VCaP (cell line): ENCODE measurements at regions not wholly inside any gene's neighbourhood (a gene's known extent, or its start where the extent isn't known, plus 50 kb on each side); places are given as distances from the start of the nearest gene placed in this dataset.

Experiments used
- H3K27ac ChIP-seq: fragments of 450-650 bp; 2 replicates; pipeline ENCODE4 v1.5.1; 2017
- TF ChIP-seq, protein P1 (sequence below): fragments of 450-650 bp; conservative IDR thresholded peaks from 2 replicates; pipeline ENCODE4 v1.5.1; 2017; ENCODE audit warnings: mild to moderate bottlenecking, moderate library complexity

DNA sequence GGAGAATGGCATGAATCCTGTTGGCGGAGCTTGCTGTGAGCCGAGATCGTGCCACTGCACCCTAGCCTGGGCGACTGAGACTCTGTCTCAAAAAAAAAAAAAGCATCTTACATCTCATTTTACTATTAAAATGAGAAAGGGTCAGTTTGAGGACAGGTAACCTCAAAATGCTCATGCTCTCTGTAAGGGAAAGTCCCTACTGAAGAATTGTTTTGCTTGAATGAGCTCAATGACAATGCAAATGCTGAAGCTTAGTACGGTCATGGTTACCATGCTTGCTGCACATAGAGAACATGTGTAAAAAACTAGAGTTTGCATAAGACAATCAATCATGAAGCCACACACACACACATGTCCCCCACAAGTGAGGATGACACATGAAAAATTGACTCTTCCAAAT lies 541.8 kb upstream of the AMELY start:
- TF ChIP-seq, protein P1, sequence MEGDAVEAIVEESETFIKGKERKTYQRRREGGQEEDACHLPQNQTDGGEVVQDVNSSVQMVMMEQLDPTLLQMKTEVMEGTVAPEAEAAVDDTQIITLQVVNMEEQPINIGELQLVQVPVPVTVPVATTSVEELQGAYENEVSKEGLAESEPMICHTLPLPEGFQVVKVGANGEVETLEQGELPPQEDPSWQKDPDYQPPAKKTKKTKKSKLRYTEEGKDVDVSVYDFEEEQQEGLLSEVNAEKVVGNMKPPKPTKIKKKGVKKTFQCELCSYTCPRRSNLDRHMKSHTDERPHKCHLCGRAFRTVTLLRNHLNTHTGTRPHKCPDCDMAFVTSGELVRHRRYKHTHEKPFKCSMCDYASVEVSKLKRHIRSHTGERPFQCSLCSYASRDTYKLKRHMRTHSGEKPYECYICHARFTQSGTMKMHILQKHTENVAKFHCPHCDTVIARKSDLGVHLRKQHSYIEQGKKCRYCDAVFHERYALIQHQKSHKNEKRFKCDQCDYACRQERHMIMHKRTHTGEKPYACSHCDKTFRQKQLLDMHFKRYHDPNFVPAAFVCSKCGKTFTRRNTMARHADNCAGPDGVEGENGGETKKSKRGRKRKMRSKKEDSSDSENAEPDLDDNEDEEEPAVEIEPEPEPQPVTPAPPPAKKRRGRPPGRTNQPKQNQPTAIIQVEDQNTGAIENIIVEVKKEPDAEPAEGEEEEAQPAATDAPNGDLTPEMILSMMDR = no peak
- H3K27ac ChIP-seq = no peak overlapping the region

DNA sequence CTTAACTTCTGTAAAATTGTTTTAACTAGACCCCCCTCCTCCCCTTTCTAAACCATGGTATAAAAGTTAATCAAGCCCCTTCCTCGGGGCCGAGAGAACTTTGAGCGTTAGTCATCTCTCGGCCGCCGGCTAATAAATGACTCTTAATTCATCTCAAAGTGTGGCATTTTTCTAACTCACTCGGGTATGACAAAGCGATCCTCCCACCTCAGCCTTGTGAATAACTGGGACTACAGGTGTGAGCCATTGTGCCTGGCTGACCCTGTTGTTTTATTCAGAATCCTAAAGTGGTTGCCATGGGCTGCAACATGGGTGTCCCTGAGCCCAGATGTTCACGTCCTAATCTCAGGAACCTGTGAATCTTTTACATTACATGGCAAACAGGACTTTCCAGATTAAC lies 540.7 kb upstream of the AMELY start:
- TF ChIP-seq, protein P1 = no peak
- H3K27ac ChIP-seq = no peak overlapping the region

DNA sequence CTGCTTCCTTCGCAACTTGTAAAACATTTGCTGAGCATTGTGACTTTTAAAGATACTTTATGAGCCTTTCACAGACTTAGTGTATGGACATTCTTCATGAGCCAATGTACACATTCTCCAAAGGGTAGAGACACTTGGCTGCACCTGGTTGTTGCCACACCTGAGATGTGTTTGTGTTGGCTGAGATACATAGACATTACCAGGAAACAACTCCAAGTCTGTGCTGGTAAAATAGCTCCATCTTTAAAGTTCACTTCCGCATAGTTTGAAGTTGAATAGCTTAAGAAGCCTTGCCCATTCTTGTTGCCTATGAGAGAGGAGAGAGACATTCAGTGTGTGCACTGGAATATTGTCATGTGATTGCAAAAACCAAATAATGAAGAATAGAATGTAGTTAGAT lies 538.3 kb upstream of the AMELY start:
- TF ChIP-seq, protein P1 = no peak
- H3K27ac ChIP-seq = peak overlapping the region; percentile 64

DNA sequence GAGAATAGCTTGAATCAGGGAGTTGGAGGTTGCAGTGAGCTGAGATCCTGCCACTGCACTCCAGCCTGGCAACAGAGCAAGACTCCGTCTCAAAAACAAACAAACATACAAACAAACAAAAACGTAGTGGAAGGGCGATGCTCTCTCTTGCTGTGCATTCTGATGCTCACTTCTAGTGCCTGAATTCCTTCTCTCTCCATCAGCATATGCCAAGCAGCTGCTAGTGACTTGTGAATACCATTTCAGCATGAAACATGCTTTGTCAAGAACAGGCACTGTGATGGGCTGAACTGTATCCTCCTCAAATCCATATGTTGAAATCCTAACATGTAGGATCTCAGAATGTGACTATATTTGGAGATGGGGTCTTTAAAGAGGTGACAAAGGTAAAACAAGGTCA lies 537.1 kb upstream of the AMELY start:
- TF ChIP-seq, protein P1 = no peak
- H3K27ac ChIP-seq = peak overlapping the region; percentile 64

DNA sequence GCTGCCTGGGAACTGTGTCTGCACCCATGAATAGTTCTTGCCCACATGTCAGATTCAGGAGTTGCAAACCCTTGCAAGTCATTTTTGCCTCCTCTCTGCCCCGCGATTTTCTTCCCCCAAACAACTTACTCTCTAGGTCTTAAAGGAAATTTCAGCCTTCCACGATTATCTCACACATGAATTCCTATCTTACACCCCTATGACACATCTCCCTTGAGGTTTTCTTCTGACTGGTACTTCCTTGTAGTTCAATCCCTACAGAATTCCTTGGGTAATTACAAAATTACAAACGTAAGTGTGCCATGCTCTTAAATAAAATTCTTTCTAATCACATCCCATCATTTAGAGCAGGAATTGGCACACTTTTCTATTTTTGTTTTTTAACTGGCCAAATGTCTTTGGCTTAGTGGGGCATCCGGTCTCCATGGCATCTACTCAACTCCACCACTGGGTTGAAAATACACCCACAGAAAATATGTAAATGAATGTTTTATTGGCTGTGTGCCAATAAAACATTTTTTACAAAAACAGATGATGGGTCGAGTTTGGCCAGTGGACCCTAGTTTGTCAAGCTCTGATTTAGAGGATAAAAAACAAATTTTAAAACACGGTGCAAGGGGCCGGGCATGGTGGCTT lies 536.4 kb upstream of the AMELY start:
- TF ChIP-seq, protein P1 = no peak

DNA sequence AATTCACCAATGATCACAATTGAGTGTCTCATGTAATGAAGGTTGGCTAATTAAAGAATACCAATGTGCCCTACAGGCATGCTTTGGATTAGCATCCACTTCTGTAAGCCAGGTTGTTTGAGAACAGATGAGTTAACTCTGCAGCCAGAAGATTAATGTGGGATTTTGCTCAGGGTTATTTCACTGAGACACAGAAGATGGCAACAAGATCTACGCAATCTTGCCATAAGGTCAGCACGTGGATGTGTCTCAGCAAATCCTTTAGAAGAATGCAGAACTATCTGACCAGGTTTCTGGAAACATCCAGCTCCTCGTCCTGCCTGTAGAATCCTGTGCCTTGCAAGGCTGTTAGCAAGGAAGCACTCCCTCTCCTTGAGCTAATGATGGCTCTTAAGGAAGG lies 532.6 kb upstream of the AMELY start:
- no peak overlapping the region for H3K27ac ChIP-seq
- TF ChIP-seq, protein P1 = no peak

More for the DNA sequence above, 536.4 kb upstream of the AMELY start:
- no peak overlapping the region; the same call in 1 of the 2 replicates for H3K27ac ChIP-seq

DNA sequence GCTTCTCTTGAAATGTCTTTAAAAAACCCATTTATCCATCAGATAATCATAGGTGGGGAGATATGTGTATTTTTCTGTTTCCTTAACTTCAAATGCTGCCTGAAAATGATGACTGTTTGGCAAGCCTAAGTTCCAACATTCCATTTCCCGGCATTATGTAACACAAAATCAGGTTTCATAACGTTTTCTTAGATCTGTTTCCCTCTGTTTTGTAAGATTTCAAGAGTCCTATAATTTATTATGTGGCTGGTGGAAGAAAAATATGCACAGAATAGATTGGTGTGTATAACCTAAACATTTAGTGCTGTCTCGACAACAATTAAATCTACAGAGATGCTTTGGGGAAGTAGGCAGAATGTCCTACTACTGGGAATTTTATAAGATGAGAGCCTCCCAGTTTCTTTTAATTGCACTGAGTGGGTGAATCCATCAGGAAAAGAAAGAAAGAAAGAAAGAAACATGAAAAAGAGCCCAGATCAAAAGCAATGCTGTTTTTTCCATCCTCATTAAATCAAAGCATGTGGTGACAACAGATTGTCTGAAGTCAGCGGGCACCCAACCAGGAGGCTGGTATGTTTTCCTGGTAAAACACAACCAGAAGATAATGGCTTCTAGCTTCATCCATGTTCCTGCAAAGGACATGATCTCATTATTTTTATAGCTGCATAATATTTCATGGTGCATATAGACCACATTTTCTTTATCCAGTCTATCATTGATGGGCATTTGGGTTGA lies 529.4 kb upstream of the AMELY start:
- H3K27ac ChIP-seq = no peak overlapping the region
- TF ChIP-seq, protein P1 = no peak
